GM18870 (cell line): ENCODE measurements at regions not wholly inside any gene's neighbourhood (a gene's known extent, or its start where the extent isn't known, plus 50 kb on each side); places are given as distances from the start of the nearest gene placed in this dataset.

ENCODE experiments used
- ATAC-seq: cut with Tn5 transposase; IDR thresholded peaks from one replicate; pipeline ENCODE4 v1.9.1; 2021; ENCODE audit warnings: moderate library complexity; ENCODE audit not compliant: unreplicated experiment

DNA sequence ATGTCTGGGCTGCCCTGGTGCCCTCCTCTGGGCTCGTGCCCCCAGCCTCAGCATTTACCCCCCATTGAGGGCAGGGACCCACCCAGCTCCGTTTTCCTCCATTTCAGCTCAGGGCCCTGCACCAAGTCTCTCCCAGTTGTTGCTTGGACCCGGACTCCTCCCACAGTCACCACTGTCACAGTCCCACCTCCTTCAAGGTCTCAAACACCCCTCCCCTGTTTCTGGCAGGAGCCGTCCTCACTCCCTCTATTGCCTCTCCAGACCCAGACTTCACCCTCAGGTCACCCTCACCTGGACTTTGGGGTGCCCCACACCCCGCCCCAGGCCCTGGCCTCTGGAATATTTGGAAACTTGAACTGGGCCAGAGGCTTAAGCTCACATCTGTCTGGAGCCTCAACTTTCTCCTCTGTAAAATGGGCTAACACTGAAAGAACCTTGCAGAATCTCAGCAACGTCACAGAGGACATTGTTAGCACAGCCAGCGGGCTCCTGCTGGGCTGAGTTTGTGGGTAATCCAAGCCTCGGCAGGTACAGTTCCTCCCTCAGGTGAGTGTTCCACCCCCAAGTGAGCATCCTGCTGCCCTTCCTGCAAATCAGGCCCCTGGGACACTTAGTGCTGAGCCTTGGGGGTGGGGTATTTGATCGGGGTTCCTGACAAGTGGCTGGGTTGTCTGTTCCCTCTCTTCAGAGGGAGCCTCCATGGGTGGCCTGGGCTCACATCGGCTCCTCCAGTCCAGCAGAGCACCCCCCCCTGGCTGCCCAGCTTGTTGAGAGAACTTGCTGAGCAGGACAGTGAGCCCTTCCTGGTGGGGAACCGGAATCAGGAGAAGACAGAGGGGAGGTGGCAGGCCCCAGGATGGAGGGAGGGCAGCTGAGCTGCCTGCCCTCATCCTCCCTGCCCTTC, 130.1 kb downstream of the C9orf50 start:
- ATAC-seq, result no peak

DNA sequence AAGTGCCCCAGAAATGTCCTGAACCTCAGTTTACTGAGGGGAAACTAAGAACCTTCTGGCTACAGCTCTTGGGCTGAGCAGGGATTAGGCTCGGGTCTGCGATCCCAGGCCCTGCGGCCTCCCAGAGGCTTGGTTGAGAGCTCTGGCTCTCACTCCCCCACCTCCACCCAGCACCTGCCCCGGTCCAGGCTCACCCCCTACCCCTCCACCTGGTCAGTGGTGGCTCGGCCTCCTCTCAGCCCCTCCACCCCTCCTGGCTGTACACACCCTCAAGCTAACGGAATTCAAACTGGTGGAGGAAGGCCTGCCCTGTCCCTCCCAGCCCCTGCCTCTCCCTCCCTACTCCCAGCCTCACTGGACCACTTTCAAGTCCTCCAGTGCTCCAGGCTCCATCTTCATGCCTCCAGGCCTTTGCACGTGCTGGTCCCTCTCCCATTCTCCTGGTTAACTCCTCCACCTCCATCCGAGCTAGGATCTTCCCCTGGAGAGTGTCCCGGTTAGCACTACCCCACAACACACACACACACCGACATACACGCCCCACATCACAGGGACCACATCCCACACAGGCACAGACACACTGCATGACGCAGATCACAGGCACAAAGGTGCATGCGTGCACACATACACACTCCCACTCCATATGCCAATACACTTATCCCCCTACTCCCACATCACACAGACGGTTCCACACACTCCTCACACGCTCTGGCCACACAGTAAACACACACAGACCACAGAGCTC, 130.9 kb downstream of the C9orf50 start:
- no peak for ATAC-seq

GRCh38 chr9:129487658-129488483, 133.0 kb downstream of the C9orf50 start:
- ATAC-seq, result no peak

DNA sequence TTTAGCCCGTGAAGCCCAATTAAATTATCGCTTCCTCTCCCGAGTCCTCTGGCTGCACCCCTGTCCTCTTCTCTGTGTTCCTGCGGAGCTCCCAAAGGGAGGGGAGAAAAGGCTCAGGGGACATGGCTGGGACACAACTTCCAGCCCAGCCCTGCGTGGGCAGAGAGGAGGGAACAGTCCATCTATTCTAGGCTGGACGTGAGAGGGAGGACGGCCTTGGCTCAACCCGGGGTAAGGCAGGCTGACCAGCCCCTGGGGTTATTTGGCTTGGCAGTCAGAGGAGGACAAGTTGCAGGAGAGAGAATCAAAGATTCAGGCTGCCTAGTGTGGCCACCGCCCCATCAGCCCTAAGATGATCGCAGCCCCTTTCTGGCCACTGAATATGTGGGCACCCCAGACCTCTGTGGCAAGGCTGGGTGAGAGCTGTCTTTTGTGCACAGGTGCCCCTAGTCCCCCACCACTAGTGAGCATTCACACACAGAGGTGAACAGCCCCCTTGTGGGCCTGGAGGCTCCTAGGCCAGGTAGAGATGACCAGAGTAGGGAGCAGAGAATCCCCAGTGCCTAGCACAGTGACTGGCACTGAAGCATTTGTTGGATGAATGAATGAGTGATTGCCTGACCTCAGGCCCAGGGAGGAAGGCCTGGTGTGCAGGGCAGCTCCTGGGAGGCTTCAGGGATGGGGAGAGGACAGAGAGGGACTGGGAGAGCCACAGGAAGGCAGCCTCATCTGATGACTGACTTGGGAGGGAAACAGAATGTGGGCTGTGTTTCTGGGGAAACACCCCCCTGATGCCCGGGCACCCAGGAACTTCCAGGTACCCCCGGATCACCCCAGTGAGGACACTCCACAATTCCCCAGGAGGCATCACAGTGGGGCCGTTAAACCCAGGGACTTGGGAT, 133.9 kb downstream of the C9orf50 start:
- no peak for ATAC-seq

DNA sequence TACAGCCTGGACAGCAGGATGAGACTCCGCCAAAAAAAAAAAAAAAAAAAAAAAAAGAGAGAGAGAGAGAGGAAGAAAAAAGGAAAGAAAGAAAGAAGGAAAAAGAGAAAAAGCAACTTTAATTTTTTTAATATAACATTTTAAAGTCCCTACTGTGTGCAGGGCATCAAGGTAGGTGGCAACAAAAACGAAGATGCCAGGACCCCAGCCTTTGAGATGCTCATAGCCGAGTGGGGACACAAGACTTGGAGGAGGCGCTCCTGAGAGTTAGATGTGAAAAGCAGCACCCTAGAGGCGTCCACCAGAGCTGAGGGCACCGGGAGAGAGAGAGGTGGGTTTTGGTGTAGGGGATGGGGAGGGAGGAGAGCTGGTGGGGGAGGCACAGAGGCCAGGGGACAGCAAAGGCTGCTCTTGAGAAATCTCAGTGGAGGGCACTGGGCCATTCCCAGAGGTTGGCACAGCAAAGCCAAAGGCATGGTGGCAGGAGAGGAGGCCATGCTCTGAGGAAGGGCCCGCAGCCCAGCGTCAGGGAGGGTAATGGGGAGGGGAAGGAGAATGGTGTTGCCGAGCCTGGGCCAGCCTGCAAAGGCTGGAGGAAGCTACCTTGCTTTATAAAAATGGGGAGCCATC, 135.6 kb downstream of the C9orf50 start:
- ATAC-seq, result no peak

GRCh38 chr9:129484352-129485000, 136.4 kb downstream of the C9orf50 start:
- no peak for ATAC-seq

GRCh38 chr9:129483415-129484351, 137.2 kb downstream of the C9orf50 start:
- ATAC-seq, result no peak

- ATAC-seq, result no peak
Measured at GRCh38 chr9:129482521-129483414, 138.1 kb downstream of the C9orf50 start.

DNA sequence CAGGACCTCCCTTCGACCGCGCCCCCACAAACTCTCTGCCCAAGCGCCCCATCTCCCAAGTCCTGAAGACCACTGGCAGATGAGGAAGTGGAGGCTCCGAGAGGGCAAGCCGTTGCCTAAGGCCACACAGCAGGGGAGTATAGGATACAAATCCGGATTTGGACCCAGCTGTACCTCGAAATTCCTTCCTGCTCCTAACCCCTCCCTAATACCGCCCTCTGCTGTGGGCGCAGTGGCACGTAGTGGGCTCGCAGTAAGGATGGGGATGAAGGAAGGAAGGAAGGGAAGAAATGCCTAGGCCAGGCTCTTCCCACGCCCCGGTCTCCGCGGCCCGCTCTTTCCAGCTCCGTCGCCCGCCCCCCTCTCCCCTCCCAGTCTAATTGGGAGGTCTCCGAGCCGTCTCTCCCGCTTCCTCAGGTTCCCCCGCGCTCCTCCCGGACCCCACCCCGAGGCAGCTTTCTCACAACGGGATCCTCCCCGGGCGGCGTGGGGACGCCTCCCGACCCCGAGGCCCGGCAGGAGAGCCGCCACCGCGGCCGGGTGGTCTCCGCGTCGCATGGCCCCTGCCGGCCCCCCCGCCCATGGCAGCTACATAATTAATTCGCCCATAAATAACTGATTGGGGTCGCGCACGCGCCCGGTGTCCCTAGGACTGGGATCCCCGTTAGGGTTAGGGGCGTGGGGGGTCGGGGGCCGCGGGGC, 138.9 kb downstream of the C9orf50 start:
- ATAC-seq, result no peak

DNA sequence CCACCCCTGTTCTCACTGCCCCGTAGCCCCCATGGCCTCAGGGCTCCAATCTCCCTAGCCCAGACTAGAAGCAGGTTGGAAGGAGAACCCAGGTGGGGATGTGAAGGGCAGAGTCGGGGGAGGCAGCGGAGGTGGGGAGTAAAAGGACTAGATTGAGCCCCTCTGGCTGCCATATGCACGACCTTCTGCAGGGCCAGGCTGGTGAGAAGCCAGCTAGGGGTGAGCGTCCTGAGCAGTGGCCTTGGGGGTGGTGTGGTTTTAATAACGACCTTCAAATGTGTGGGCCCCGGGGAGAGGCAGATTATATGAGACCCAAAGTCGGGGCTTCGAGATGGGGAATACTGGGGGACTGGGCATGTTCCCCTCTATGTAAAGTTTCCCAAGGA, 139.5 kb downstream of the C9orf50 start:
- ATAC-seq, result no peak

DNA sequence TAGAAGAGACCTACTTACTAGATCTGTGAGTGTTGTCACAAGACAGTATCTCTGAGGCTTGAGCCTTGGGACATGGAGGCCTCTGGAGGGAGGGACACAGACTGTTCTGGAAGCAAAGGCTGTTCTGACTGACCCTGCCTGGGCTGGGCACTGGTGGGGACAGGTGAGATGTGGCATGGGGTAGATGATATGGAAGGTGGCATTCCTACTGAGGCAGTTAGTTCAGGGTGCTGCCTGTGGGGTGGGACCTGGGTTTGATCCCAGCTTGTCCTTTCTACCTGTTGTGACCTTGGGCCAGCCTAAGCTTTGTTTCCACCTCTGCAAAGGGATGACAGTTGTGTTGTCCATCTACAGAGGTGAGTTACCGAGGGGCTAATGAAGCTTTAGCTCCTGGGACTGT, 140.2 kb downstream of the C9orf50 start:
- ATAC-seq, result no peak

- ATAC-seq, result no peak
Measured at GRCh38 chr9:129480227-129480626, 140.7 kb downstream of the C9orf50 start.

- ATAC-seq, result no peak
Measured at GRCh38 chr9:129479631-129480011, 141.3 kb downstream of the C9orf50 start.

GRCh38 chr9:129478961-129479630, 141.8 kb downstream of the C9orf50 start:
- no peak for ATAC-seq

DNA sequence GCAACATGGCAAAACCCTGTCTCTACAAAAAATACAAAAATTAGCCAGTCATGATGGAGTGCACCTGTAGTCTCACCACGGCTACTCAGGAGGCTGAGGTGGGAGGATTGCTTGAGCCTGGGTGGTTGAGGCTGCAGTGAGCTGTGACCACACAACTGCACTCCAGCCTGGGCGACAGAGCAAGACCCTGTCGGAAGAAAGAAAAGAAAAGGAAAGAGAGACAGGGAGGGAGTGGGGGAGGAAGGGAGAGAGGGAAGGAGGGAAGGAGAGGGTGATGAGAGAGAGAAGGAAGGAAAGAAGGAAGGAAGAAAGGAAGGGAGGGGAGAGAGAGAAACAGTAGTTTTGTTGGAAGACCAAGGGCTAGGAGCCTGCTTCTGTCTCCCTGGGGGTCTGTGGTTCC, 142.4 kb downstream of the C9orf50 start:
- no peak for ATAC-seq
